ENCODE measurements at regions not wholly inside any gene's neighbourhood (a gene's known extent, or its start where the extent isn't known, plus 50 kb on each side); places are given as distances from the start of the nearest gene placed in this dataset.

GRCh38 chr13:42707048-42707447, 74.3 kb upstream of the FAM216B start:
- TF ChIP-seq CTCF (IDR thresholded peaks at IDR 0.05 in 2 of 3, conservative IDR thresholded peaks at IDR 0.05 in 1 of 3; ENCODE audit: borderline replicate concordance in 1 of 3, insufficient read depth in 1 of 3, low read depth in 2 of 3, low read length in 2 of 3), result no peak
- TF ChIP-seq EZH2 (IDR thresholded peaks at IDR 0.05), result no peak
